Upper lobe of left lung (tissue), 6 donors: ENCODE measurements at regions not wholly inside any gene's neighbourhood (a gene's known extent, or its start where the extent isn't known, plus 50 kb on each side); places are given as distances from the start of the nearest gene placed in this dataset.

ENCODE experiments used
- ATAC-seq, 2 donors: fragments of 200-7000 bp; cut with Tn5 transposase; one replicate each; pipeline ENCODE4 v1.9.1; 2022; ENCODE audit warnings: mild to moderate bottlenecking in 2 of 2, moderate library complexity in 2 of 2; ENCODE audit not compliant: low FRiP score in 2 of 2
- DNase-seq, 2 donors: peaks; one replicate each; pipeline ENCODE4 v3.0.0-alpha.2; 2019 to 2020
- H3K27ac ChIP-seq, 4 donors: fragments of 200-600 bp; sonication (generic); one replicate each; pipeline ENCODE4 v1.5.1; 2016 to 2019
- H3K27me3 ChIP-seq, 4 donors: fragments of 200-600 bp; sonication (generic); one replicate each; pipeline ENCODE4 v1.5.1; 2017 to 2019
- H3K36me3 ChIP-seq, 4 donors: fragments of 200-600 bp; sonication (generic); one replicate each; pipeline ENCODE4 v1.5.1; 2016 to 2019
- H3K4me1 ChIP-seq, 4 donors: fragments of 200-600 bp; sonication (generic); one replicate each; pipeline ENCODE4 v1.5.1; 2018 to 2019
- H3K4me3 ChIP-seq, 4 donors: fragments of 200-600 bp; sonication (generic); one replicate each; pipeline ENCODE4 v1.5.1; 2017 to 2019; ENCODE audit warnings: mild to moderate bottlenecking in 2 of 4, moderate library complexity in 1 of 4
- H3K9me3 ChIP-seq, 4 donors: fragments of 200-600 bp; sonication (generic); one replicate each; pipeline ENCODE4 v1.5.1; 2018 to 2019
- EP300 ChIP-seq, 4 donors: sonication (generic); formaldehyde crosslinking; IDR thresholded peaks; one replicate each; pipeline ENCODE4 v1.5.1; 2017; ENCODE audit warnings: antibody characterized with exemption in 4 of 4, control low read depth in 2 of 4
- POLR2A ChIP-seq, 4 donors: fragments of 450-650 bp; IDR thresholded peaks; one replicate each; pipeline ENCODE4 v1.5.1; 2016 to 2017; ENCODE audit warnings: antibody characterized with exemption in 4 of 4, mild to moderate bottlenecking in 2 of 4
- POLR2AphosphoS5 ChIP-seq, 2 donors: sonication (generic); formaldehyde crosslinking; IDR thresholded peaks; one replicate each; pipeline ENCODE4 v1.5.1; 2017; ENCODE audit warnings: antibody characterized with exemption in 2 of 2
- WGBS, 2 donors: methylation state at CpG; one replicate each; pipeline ENCODE4 v1.1.5; 2017 to 2018; 5-methylcytosine and 5-hydroxymethylcytosine counted together
- TF ChIP-seq, protein P1 (sequence below), 6 experiments: fragments of 450-650 bp in 4 of 6; fragments of 200-600 bp in 2 of 6; sonication (generic) in 2 of 6; IDR thresholded peaks; one replicate each; pipeline ENCODE4 v1.5.1; 2016 to 2019; ENCODE audit warnings: antibody characterized with exemption in 6 of 6
- donor health status: DM: no; HTN: no; CAD: no; lungs with moderate emphysema.
- donor health status: DM: no; HTN: yes; CAD: no; lungs with severe emphysema.

- TF ChIP-seq EP300 (IDR thresholded peaks at IDR 0.05) (no peak), POLR2A (IDR thresholded peaks at IDR 0.05) (no peak), POLR2AphosphoS5 (IDR thresholded peaks at IDR 0.05) (no peak)
- TF ChIP-seq, protein P1, sequence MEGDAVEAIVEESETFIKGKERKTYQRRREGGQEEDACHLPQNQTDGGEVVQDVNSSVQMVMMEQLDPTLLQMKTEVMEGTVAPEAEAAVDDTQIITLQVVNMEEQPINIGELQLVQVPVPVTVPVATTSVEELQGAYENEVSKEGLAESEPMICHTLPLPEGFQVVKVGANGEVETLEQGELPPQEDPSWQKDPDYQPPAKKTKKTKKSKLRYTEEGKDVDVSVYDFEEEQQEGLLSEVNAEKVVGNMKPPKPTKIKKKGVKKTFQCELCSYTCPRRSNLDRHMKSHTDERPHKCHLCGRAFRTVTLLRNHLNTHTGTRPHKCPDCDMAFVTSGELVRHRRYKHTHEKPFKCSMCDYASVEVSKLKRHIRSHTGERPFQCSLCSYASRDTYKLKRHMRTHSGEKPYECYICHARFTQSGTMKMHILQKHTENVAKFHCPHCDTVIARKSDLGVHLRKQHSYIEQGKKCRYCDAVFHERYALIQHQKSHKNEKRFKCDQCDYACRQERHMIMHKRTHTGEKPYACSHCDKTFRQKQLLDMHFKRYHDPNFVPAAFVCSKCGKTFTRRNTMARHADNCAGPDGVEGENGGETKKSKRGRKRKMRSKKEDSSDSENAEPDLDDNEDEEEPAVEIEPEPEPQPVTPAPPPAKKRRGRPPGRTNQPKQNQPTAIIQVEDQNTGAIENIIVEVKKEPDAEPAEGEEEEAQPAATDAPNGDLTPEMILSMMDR (IDR thresholded peaks at IDR 0.05) = no peak
- peak in 1 of 2 donors; percentile 51 for DNase-seq
- Histone ChIP-seq H3K27me3 (no peaks in the 10 kb centered on the region), H3K4me1 (no peaks in the 10 kb centered on the region), H3K9me3 (no peaks in the 10 kb centered on the region), H3K4me3 (no peak overlapping the region), H3K36me3 (no peaks in the 10 kb centered on the region), H3K27ac (no peak overlapping the region)
- ATAC-seq = no peak
- WGBS, 2 donors = 85 to 90% methylated on average over 24 to 26 of the region's 26 CpGs
Observed at GRCh38 chr17:72445055-72445991, 324.5 kb downstream of the SOX9 start.

DNA sequence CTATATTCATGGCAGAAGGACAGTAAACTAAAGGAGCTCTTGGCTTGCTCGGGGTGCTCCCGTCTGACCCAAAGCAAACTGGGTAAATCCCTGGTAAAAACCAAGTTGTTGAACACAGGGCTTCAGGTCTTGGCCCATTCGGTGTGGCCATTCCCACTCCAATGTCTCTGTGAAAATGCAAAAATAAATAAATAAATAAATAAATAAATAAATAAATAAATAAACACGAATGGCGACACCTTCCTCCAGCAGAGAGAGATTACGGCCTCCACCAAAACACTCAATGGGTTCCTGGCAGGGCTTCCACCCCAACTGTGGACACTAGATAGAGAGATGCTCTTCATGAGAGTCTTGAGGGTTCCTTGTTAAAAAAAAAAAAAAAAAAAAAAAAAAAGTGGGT lies 325.3 kb downstream of the SOX9 start:
- no peak for ATAC-seq
- DNase-seq = no peak
- 92 to 97% methylated on average over 6 of the region's 6 CpGs for WGBS, 2 donors
- Histone ChIP-seq H3K27me3 (no peaks in the 10 kb centered on the region), H3K4me1 (no peaks in the 10 kb centered on the region), H3K9me3 (no peaks in the 10 kb centered on the region), H3K27ac (no peak overlapping the region), H3K4me3 (no peak overlapping the region), H3K36me3 (no peaks in the 10 kb centered on the region)
- TF ChIP-seq EP300 (IDR thresholded peaks at IDR 0.05) (no peak), POLR2A (IDR thresholded peaks at IDR 0.05) (no peak), POLR2AphosphoS5 (IDR thresholded peaks at IDR 0.05) (no peak)
- TF ChIP-seq, protein P1 (IDR thresholded peaks at IDR 0.05) = no peak

- Histone ChIP-seq H3K27me3 (no peaks in the 10 kb centered on the region), H3K4me1 (no peaks in the 10 kb centered on the region), H3K36me3 (no peaks in the 10 kb centered on the region), H3K9me3 (no peaks in the 10 kb centered on the region), H3K27ac (no peak overlapping the region), H3K4me3 (no peak overlapping the region)
- ATAC-seq (no peak), DNase-seq (no peak)
- 56 to 65% methylated on average over 17 of the region's 17 CpGs for whole genome bisulfite sequencing, 2 donors
- no peak for TF ChIP-seq POLR2A (IDR thresholded peaks at IDR 0.05)
- TF ChIP-seq POLR2AphosphoS5 (IDR thresholded peaks at IDR 0.05) = no peak
- no peak for TF ChIP-seq EP300 (IDR thresholded peaks at IDR 0.05)
- TF ChIP-seq, protein P1 (IDR thresholded peaks at IDR 0.05) = no peak
Observed at GRCh38 chr17:72446525-72447250, 325.9 kb downstream of the SOX9 start.

GRCh38 chr17:72447251-72447640 lies 326.4 kb downstream of the SOX9 start:
- no peak for DNase-seq
- WGBS, 2 donors = 70 to 74% methylated on average over 3 of the region's 3 CpGs
- ATAC-seq = no peak
- Histone ChIP-seq H3K27ac (no peak overlapping the region), H3K36me3 (no peaks in the 10 kb centered on the region), H3K27me3 (no peaks in the 10 kb centered on the region), H3K4me1 (no peaks in the 10 kb centered on the region), H3K9me3 (no peaks in the 10 kb centered on the region), H3K4me3 (no peak overlapping the region)
- TF ChIP-seq, protein P1 (IDR thresholded peaks at IDR 0.05) = no peak
- TF ChIP-seq POLR2AphosphoS5 (IDR thresholded peaks at IDR 0.05) (no peak), POLR2A (IDR thresholded peaks at IDR 0.05) (no peak), EP300 (IDR thresholded peaks at IDR 0.05) (no peak)
